ENCODE measurements at regions not wholly inside any gene's neighbourhood (a gene's known extent, or its start where the extent isn't known, plus 50 kb on each side); places are given as distances from the start of the nearest gene placed in this dataset.
A peak's percentile ranks its signal among the peaks of the same experiment; 100 is the strongest.

- Histone ChIP-seq H3K9me2 (replicated peaks; ENCODE audit: low read depth, low read length) (no peaks in the 10 kb centered on the region), H3K9ac (ENCODE audit: low read depth, low read length, poor library complexity, severe bottlenecking) (no peak overlapping the region), H3K9me3 (ENCODE audit: insufficient read depth, low read depth, low read length) (peaks cover 6% of the 10 kb centered on the region; the same call in 1 of the 2 replicates)
Observed at GRCh38 chr13:79098596-79098995, 307.5 kb downstream of the RBM26 start.

GRCh38 chr13:79097201-79097600, 308.9 kb downstream of the RBM26 start:
- no peaks in the 10 kb centered on the region for H4K20me1 ChIP-seq (ENCODE audit: insufficient read depth, low read length, poor library complexity, severe bottlenecking)
- H3K4me3 ChIP-seq (ENCODE audit: low read length, poor library complexity, severe bottlenecking) = no peak overlapping the region
- no peak overlapping the region for H3K4me2 ChIP-seq (ENCODE audit: low read depth, low read length, poor library complexity, severe bottlenecking)
- H3F3A ChIP-seq (ENCODE audit: low read depth) = no peaks in the 10 kb centered on the region
- H3K36me3 ChIP-seq (ENCODE audit: insufficient read depth, low read length) = no peaks in the 10 kb centered on the region
- no peaks in the 10 kb centered on the region for H3K27me3 ChIP-seq (ENCODE audit: insufficient read depth, low read length, poor library complexity, severe bottlenecking)
- no peak overlapping the region for H2AFZ ChIP-seq (ENCODE audit: low read length)
- no peaks in the 10 kb centered on the region for H3K79me2 ChIP-seq (ENCODE audit: insufficient read depth, low read length)
- H3K9ac ChIP-seq (ENCODE audit: low read depth, low read length, poor library complexity, severe bottlenecking) = no peak overlapping the region
- peaks cover 14% of the 10 kb centered on the region for H3K4me1 ChIP-seq (ENCODE audit: insufficient read depth, low read length, poor library complexity, severe bottlenecking)
- H3K9me2 ChIP-seq (replicated peaks; ENCODE audit: low read depth, low read length) = no peaks in the 10 kb centered on the region
- H3K9me3 ChIP-seq (ENCODE audit: insufficient read depth, low read depth, low read length) = no peaks in the 10 kb centered on the region
- no peak for TF ChIP-seq EZH2phosphoT487 (IDR thresholded peaks at IDR 0.05; ENCODE audit: borderline replicate concordance)
- TF ChIP-seq CTCF (conservative IDR thresholded peaks at IDR 0.05; ENCODE audit: low read length) = no peak

More at GRCh38 chr13:79098596-79098995, 307.5 kb downstream of the RBM26 start:
- Histone ChIP-seq H3K4me2 (ENCODE audit: low read depth, low read length, poor library complexity, severe bottlenecking) (no peak overlapping the region), H3K4me3 (ENCODE audit: low read length, poor library complexity, severe bottlenecking) (no peak overlapping the region), H4K20me1 (ENCODE audit: insufficient read depth, low read length, poor library complexity, severe bottlenecking) (no peaks in the 10 kb centered on the region), H2AFZ (ENCODE audit: low read length) (peak overlapping the region; percentile 41; the same call in 1 of the 2 replicates), H3K79me2 (ENCODE audit: insufficient read depth, low read length) (no peaks in the 10 kb centered on the region), H3K4me1 (ENCODE audit: insufficient read depth, low read length, poor library complexity, severe bottlenecking) (peaks cover 14% of the 10 kb centered on the region), H3K27me3 (ENCODE audit: insufficient read depth, low read length, poor library complexity, severe bottlenecking) (no peaks in the 10 kb centered on the region), H3K36me3 (ENCODE audit: insufficient read depth, low read length) (no peaks in the 10 kb centered on the region), H3F3A (ENCODE audit: low read depth) (no peaks in the 10 kb centered on the region)
- TF ChIP-seq EZH2phosphoT487 (IDR thresholded peaks at IDR 0.05; ENCODE audit: borderline replicate concordance) = no peak
- no peak for TF ChIP-seq CTCF (conservative IDR thresholded peaks at IDR 0.05; ENCODE audit: low read length)

- peaks cover 14% of the 10 kb centered on the region for H3K4me1 ChIP-seq (ENCODE audit: insufficient read depth, low read length, poor library complexity, severe bottlenecking)
- H3K4me2 ChIP-seq (ENCODE audit: low read depth, low read length, poor library complexity, severe bottlenecking) = peak overlapping the region; percentile 15
- H4K20me1 ChIP-seq (ENCODE audit: insufficient read depth, low read length, poor library complexity, severe bottlenecking) = no peaks in the 10 kb centered on the region
- no peak overlapping the region for H3K4me3 ChIP-seq (ENCODE audit: low read length, poor library complexity, severe bottlenecking)
- H3K9ac ChIP-seq (ENCODE audit: low read depth, low read length, poor library complexity, severe bottlenecking) = no peak overlapping the region
- H3K27me3 ChIP-seq (ENCODE audit: insufficient read depth, low read length, poor library complexity, severe bottlenecking) = no peaks in the 10 kb centered on the region
- H3K79me2 ChIP-seq (ENCODE audit: insufficient read depth, low read length) = no peaks in the 10 kb centered on the region
- H3K9me2 ChIP-seq (replicated peaks; ENCODE audit: low read depth, low read length) = no peaks in the 10 kb centered on the region
- H3K9me3 ChIP-seq (ENCODE audit: insufficient read depth, low read depth, low read length) = no peaks in the 10 kb centered on the region
- H3F3A ChIP-seq (ENCODE audit: low read depth) = no peaks in the 10 kb centered on the region
- TF ChIP-seq CTCF (conservative IDR thresholded peaks at IDR 0.05; ENCODE audit: low read length) = no peak
- no peak for TF ChIP-seq EZH2phosphoT487 (IDR thresholded peaks at IDR 0.05; ENCODE audit: borderline replicate concordance)
- no peak overlapping the region for H2AFZ ChIP-seq (ENCODE audit: low read length)
- H3K36me3 ChIP-seq (ENCODE audit: insufficient read depth, low read length) = no peaks in the 10 kb centered on the region
Observed at GRCh38 chr13:79096099-79096498, 310.0 kb downstream of the RBM26 start.
